ENCODE measurements at regions not wholly inside any gene's neighbourhood (a gene's known extent, or its start where the extent isn't known, plus 50 kb on each side); places are given as distances from the start of the nearest gene placed in this dataset.
"Not testable (repeated sequence)": the region's sequence is repeated elsewhere in the genome, so short reads cannot be mapped to it uniquely, and the experiment has no call there.

- no peak overlapping the region for H3K4me3 ChIP-seq
- H3K27me3 ChIP-seq = no peaks in the 10 kb centered on the region
- intact Hi-C loops (cut with DNase I; ENCODE audit: low total_unique reads) = no loop called here
- H3K4me1 ChIP-seq = no peaks in the 10 kb centered on the region
- no peaks in the 10 kb centered on the region for H3K36me3 ChIP-seq
- DNase-seq = no peak
- TF ChIP-seq CTCF (IDR thresholded peaks at IDR 0.05) = no peak
- no peaks in the 10 kb centered on the region for H3K9me3 ChIP-seq
- H3K27ac ChIP-seq = no peak overlapping the region
These were observed 243.1 kb downstream of the S1PR1 start for GRCh38 chr1:101479945-101480344.

DNA sequence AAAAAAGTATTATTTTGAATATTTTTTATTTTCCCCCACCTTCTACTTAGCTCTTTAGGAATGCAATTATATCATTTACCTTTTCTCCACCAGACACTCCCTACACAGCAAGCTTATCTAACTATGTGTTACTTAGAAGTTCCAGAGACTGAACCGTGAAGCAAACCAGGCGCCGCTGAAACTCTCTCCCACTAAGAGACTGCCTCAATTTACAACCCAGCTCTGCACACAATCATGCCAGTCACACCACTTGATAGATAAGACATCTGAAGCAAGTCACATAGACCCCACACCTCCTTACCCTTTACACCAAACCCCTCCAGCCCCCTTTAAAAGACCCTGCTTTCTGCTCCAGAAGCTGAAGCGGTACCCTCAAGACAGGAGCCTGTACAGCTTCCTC lies 245.5 kb downstream of the S1PR1 start:
- H3K4me1 ChIP-seq = no peaks in the 10 kb centered on the region
- H3K4me3 ChIP-seq = no peak overlapping the region
- intact Hi-C loops (cut with DNase I; ENCODE audit: low total_unique reads) = no loop called here

GRCh38 chr1:101483982-101484688 lies 247.3 kb downstream of the S1PR1 start:
- no peak for TF ChIP-seq CTCF (IDR thresholded peaks at IDR 0.05)
- DNase-seq = no peak

More for the DNA sequence above, 245.5 kb downstream of the S1PR1 start:
- no peaks in the 10 kb centered on the region for H3K36me3 ChIP-seq
- no peak for TF ChIP-seq CTCF (IDR thresholded peaks at IDR 0.05)
- no peaks in the 10 kb centered on the region for H3K27me3 ChIP-seq
- H3K9me3 ChIP-seq = no peaks in the 10 kb centered on the region
- H3K27ac ChIP-seq = no peak overlapping the region
- DNase-seq = no peak

DNA sequence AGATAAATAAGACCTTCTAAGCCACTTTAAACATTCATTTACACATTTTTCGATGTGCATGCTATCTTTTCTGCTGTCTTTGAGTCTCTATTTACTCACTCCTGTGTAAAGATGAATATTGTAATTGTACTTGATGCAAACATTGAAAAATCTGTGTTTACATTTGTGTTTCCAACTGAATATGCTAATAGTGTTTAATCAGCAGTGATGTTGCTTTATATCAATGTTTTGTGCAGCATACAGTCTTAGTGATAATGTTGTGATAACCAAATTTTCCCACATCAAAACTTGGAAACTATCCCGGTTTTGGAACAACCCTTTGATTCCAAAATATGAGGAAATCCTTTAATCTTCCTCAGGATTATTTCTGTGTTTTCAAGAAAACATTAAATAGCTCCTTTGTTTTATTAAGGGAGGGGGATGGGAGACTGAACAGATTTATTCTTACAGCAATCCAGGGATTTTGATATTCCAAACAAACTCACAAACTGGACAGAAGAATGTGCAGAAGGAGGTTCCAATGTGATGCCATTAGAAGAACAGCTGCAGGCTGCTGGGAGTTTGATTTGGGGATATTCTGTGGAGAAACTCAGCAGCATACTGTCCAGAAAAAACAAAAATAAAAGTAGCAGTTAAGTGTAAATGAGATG lies 248.0 kb downstream of the S1PR1 start:
- Histone ChIP-seq H3K27ac (no peak overlapping the region), H3K27me3 (no peaks in the 10 kb centered on the region), H3K9me3 (no peaks in the 10 kb centered on the region), H3K36me3 (no peaks in the 10 kb centered on the region), H3K4me3 (no peak overlapping the region), H3K4me1 (no peaks in the 10 kb centered on the region)
- DNase-seq = no peak
- intact Hi-C loops (cut with DNase I; ENCODE audit: low total_unique reads) = no loop called here
- TF ChIP-seq CTCF (IDR thresholded peaks at IDR 0.05) = no peak

More at GRCh38 chr1:101483982-101484688, 247.3 kb downstream of the S1PR1 start:
- no peaks in the 10 kb centered on the region for H3K36me3 ChIP-seq
- H3K9me3 ChIP-seq = no peaks in the 10 kb centered on the region
- no peak overlapping the region for H3K4me3 ChIP-seq
- intact Hi-C loops (cut with DNase I; ENCODE audit: low total_unique reads) = no loop called here
- H3K27ac ChIP-seq = no peak overlapping the region
- no peaks in the 10 kb centered on the region for H3K4me1 ChIP-seq
- H3K27me3 ChIP-seq = no peaks in the 10 kb centered on the region

GRCh38 chr1:101485712-101486111 lies 248.9 kb downstream of the S1PR1 start:
- H3K9me3 ChIP-seq = no peaks in the 10 kb centered on the region
- H3K27me3 ChIP-seq = no peaks in the 10 kb centered on the region
- H3K4me1 ChIP-seq = no peaks in the 10 kb centered on the region
- DNase-seq = no peak
- no peak overlapping the region for H3K4me3 ChIP-seq
- no peaks in the 10 kb centered on the region for H3K36me3 ChIP-seq
- intact Hi-C loops (cut with DNase I; ENCODE audit: low total_unique reads) = no loop called here
- H3K27ac ChIP-seq = no peak overlapping the region
- TF ChIP-seq CTCF (IDR thresholded peaks at IDR 0.05) = no peak

- intact Hi-C loops (cut with DNase I; ENCODE audit: low total_unique reads); H3K4me3 ChIP-seq; H3K27me3 ChIP-seq; H3K9me3 ChIP-seq; H3K4me1 ChIP-seq; H3K36me3 ChIP-seq; H3K27ac ChIP-seq; DNase-seq: not testable (repeated sequence)
These were observed 255.3 kb downstream of the S1PR1 start for GRCh38 chr1:101492144-101492543.

DNA sequence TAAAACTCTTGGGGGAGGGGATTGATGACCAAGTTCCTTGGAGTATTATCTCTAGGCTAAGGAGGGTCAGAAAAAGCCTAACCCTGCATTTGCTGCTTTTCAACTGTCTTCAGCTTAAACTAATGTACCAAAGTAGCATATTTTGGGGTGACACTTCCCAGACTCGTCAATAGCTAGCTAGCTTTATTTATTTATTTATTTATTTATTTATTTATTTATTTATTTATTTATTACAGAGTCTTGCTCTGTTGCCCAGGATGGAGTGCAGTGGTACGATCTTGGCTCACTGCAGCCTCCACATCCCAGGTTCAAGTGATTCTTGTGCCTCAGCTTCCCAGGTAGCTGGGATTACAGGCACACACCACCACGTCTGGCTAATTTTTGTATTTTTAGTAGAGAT lies 257.1 kb downstream of the S1PR1 start:
- H3K27ac ChIP-seq; H3K27me3 ChIP-seq; H3K4me1 ChIP-seq; H3K9me3 ChIP-seq; DNase-seq; H3K4me3 ChIP-seq; H3K36me3 ChIP-seq; intact Hi-C loops (cut with DNase I; ENCODE audit: low total_unique reads): not testable (repeated sequence)

Measured in tibial artery (tissue), 4 donors.